Panc1 (cell line): ENCODE measurements at regions not wholly inside any gene's neighbourhood (a gene's known extent, or its start where the extent isn't known, plus 50 kb on each side); places are given as distances from the start of the nearest gene placed in this dataset.

Experiments
- ATAC-seq: fragments of 200-7000 bp; cut with Tn5 transposase; 2 replicates; pipeline ENCODE4 v1.9.1; 2020; ENCODE audit warnings: mild to moderate bottlenecking, moderate library complexity
- BruUV-seq: library from RNA; stranded (reverse); fragments of 400-500 nt; replicated peaks from 2 replicates; lab custom pipeline; 2021; lab: Mats Ljungman, UMichigan
- CTCF ChIA-PET: fragments of 300-600 bp; sonication (Branson Sonifier 250); formaldehyde crosslinking; loops from one replicate; lab custom pipeline; 2022; ENCODE audit warnings: antibody characterized with exemption; lab: Charles Lee
- POLR2A ChIA-PET: fragments of 300-600 bp; sonication (Branson Sonifier 250); formaldehyde crosslinking; loops from one replicate; lab custom pipeline; 2022; ENCODE audit warnings: antibody characterized with exemption; lab: Charles Lee
- DNase-seq: peaks from one replicate; pipeline ENCODE4 v3.0.0-alpha.2; 2010; ENCODE audit warnings: low read depth, low spot score
- H3K27ac ChIP-seq: 2 replicates; pipeline ENCODE4 v1.5.1; 2011; ENCODE audit warnings: mild to moderate bottlenecking, low read length, inconsistent platforms
- H3K27me3 ChIP-seq: fragments of 200-500 bp; sonication (Bioruptor generic); 2 replicates; pipeline ENCODE4 v1.6.0; 2014; ENCODE audit warnings: low read length, inconsistent platforms; ENCODE audit not compliant: control insufficient read depth, insufficient read depth
- H3K36me3 ChIP-seq: fragments of 200-500 bp; sonication (Bioruptor generic); 2 replicates; pipeline ENCODE4 v1.5.1; 2014; ENCODE audit warnings: inconsistent platforms, mild to moderate bottlenecking, low read length, moderate library complexity; ENCODE audit not compliant: control insufficient read depth, insufficient read depth
- H3K4me1 ChIP-seq: 2 replicates; pipeline ENCODE4 v1.5.1; 2011; ENCODE audit warnings: inconsistent platforms, mild to moderate bottlenecking, low read length, moderate library complexity; ENCODE audit not compliant: control insufficient read depth, insufficient read depth
- H3K4me3 ChIP-seq, 2 experiments: 2 replicates each; pipeline ENCODE4 v1.5.1; 2011 to 2012; ENCODE audit warnings: low read depth in 2 of 2, low read length in 2 of 2, mild to moderate bottlenecking in 2 of 2, inconsistent platforms in 1 of 2, moderate library complexity in 1 of 2
- H3K9me3 ChIP-seq: fragments of 200-500 bp; sonication (Bioruptor generic); 2 replicates; pipeline ENCODE4 v1.5.1; 2014; ENCODE audit warnings: low read depth, mild to moderate bottlenecking, inconsistent platforms, low read length, moderate library complexity; ENCODE audit not compliant: control insufficient read depth, insufficient read depth
- CTCF ChIP-seq: fragments of 450-650 bp; IDR thresholded peaks from 2 replicates; pipeline ENCODE4 v1.5.1; 2017; ENCODE audit warnings: mild to moderate bottlenecking
- POLR2AphosphoS5 ChIP-seq: IDR thresholded peaks from 2 replicates; pipeline ENCODE4 v1.6.1; 2012; ENCODE audit warnings: mild to moderate bottlenecking, low read depth, low read length, moderate library complexity
- SIN3A ChIP-seq: IDR thresholded peaks from 2 replicates; pipeline ENCODE4 v1.6.1; 2012; ENCODE audit warnings: low read depth, mild to moderate bottlenecking, low read length, moderate library complexity, borderline replicate concordance; ENCODE audit not compliant: insufficient read depth
- TCF7L2 ChIP-seq: IDR thresholded peaks from 2 replicates; pipeline ENCODE4 v1.6.1; 2011; ENCODE audit warnings: mild to moderate bottlenecking, low read depth, low read length, inconsistent platforms
- in situ Hi-C: cut with HindIII; loops from 2 replicates; pipeline ENCODE4 v1.10.0; 2016; ENCODE audit warnings: low sequenced_read_pairs, low pct_unique_long_range_greater_than_20kb
- intact Hi-C: fragments of 100-400 bp; cut with micrococcal nuclease; formaldehyde crosslinking; loops from one replicate; pipeline ENCODE4 v1.10.0; 2022; ENCODE audit not compliant: unreplicated experiment
- TF ChIP-seq, protein P1 (sequence below), 2 experiments: IDR thresholded peaks; 2 replicates each; pipeline ENCODE4 v1.6.1; 2011 to 2012; ENCODE audit warnings: low read depth in 2 of 2, control low read depth in 1 of 2, low read length in 1 of 2, mild to moderate bottlenecking in 1 of 2, moderate library complexity in 1 of 2; ENCODE audit not compliant: insufficient read depth in 1 of 2

GRCh38 chr2:239601880-239602279, 201.1 kb upstream of the HDAC4 start:
- intact Hi-C loops, result no loop called here
- Histone ChIP-seq H3K4me1 (no peaks in the 10 kb centered on the region), H3K36me3 (no peaks in the 10 kb centered on the region), H3K9me3 (no peaks in the 10 kb centered on the region), H3K27me3 (peaks cover 13% of the 10 kb centered on the region), H3K27ac (no peak overlapping the region), H3K4me3 (no peak overlapping the region)
- BruUV-seq, result no TSS peak
- ChIA-PET POLR2A (no interaction called here), CTCF (interaction anchor here (0.7 kb wide), 1 partner anchor 43 kb away, joined by 3 read pairs; no protein-coding TSS in a partner anchor)
- TF ChIP-seq POLR2AphosphoS5 (no peak), SIN3A (no peak), CTCF (no peak), TCF7L2 (no peak)
- TF ChIP-seq, protein P1, sequence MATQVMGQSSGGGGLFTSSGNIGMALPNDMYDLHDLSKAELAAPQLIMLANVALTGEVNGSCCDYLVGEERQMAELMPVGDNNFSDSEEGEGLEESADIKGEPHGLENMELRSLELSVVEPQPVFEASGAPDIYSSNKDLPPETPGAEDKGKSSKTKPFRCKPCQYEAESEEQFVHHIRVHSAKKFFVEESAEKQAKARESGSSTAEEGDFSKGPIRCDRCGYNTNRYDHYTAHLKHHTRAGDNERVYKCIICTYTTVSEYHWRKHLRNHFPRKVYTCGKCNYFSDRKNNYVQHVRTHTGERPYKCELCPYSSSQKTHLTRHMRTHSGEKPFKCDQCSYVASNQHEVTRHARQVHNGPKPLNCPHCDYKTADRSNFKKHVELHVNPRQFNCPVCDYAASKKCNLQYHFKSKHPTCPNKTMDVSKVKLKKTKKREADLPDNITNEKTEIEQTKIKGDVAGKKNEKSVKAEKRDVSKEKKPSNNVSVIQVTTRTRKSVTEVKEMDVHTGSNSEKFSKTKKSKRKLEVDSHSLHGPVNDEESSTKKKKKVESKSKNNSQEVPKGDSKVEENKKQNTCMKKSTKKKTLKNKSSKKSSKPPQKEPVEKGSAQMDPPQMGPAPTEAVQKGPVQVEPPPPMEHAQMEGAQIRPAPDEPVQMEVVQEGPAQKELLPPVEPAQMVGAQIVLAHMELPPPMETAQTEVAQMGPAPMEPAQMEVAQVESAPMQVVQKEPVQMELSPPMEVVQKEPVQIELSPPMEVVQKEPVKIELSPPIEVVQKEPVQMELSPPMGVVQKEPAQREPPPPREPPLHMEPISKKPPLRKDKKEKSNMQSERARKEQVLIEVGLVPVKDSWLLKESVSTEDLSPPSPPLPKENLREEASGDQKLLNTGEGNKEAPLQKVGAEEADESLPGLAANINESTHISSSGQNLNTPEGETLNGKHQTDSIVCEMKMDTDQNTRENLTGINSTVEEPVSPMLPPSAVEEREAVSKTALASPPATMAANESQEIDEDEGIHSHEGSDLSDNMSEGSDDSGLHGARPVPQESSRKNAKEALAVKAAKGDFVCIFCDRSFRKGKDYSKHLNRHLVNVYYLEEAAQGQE (IDR thresholded peaks at IDR 0.05; ENCODE audit: insufficient read depth in 1 of 2, low read depth in 2 of 2, low read length in 1 of 2), result no peak
- in situ Hi-C loops, result no loop called here
- DNase-seq, result no peak
- no peak for ATAC-seq

DNA sequence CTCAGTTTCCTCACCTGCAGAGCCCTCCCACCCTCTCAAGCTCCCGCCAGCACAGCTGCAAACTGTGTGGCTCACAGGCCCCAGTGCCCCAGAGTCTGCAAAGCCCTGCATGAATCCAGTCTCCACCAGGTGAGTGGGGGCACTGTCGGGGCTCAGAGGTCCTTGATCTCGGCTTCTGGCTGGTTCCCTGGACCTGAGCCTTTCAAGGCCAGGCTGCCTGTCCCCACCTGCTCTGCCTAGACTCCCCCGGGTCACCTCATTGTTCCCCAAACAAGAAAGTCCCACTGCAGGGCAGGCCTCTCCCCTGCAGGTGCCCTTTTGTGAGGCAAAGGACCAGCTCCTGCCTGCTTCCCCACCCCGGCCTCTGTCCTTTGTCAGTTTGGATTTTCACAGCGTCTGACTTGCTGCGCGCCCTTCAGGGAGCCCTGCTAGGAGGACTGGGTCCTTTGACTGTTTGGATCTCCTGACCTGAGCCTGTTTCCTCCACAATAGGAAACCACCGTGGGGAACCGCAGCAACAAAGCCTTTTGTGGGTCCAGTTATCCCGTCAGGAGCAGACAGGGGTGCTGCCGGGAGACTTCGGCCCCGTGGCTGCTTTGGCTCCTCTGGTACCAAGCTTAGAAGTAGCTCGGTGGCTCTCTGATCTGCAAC, 200.5 kb upstream of the HDAC4 start:
- no peak overlapping the region for H3K27ac ChIP-seq
- no peak overlapping the region for H3K4me3 ChIP-seq
- TF ChIP-seq POLR2AphosphoS5 (no peak), SIN3A (no peak), TCF7L2 (no peak), CTCF (no peak)
- TF ChIP-seq, protein P1 (IDR thresholded peaks at IDR 0.05; ENCODE audit: insufficient read depth in 1 of 2, low read depth in 2 of 2, low read length in 1 of 2), result no peak
- in situ Hi-C loops (no loop called here), intact Hi-C loops (no loop called here)
- H3K9me3 ChIP-seq, result no peaks in the 10 kb centered on the region
- ATAC-seq (no peak), DNase-seq (no peak)
- no peaks in the 10 kb centered on the region for H3K36me3 ChIP-seq
- H3K27me3 ChIP-seq, result peaks cover 13% of the 10 kb centered on the region
- POLR2A ChIA-PET, result no interaction called here
- CTCF ChIA-PET, result no interaction called here
- BruUV-seq, result no TSS peak
- H3K4me1 ChIP-seq, result no peaks in the 10 kb centered on the region
